HEK293T (cell line): ENCODE measurements at regions not wholly inside any gene's neighbourhood (a gene's known extent, or its start where the extent isn't known, plus 50 kb on each side); places are given as distances from the start of the nearest gene placed in this dataset.

ENCODE experiments used
- CTCF ChIA-PET: fragments of 350-600 bp; formaldehyde crosslinking; extraction: SDS; loops from one replicate; lab custom pipeline; 2021; ENCODE audit warnings: antibody characterized with exemption, inconsistent platforms; lab: Yijun Ruan, JAX
- POLR2A ChIA-PET: fragments of 350-600 bp; formaldehyde crosslinking; extraction: SDS; loops from one replicate; lab custom pipeline; 2020; ENCODE audit warnings: antibody characterized with exemption, inconsistent platforms; lab: Yijun Ruan, JAX
- DNase-seq: peaks from one replicate; pipeline ENCODE4 v3.0.0; 2012; ENCODE audit warnings: mixed read lengths; ENCODE audit errors: extremely low spot score
- ARNT ChIP-seq: fragments of 450-650 bp; IDR thresholded peaks from 2 replicates; pipeline ENCODE4 v1.6.1; 2017; ENCODE audit warnings: mild to moderate bottlenecking
- BHLHE40 ChIP-seq: fragments of 450-650 bp; IDR thresholded peaks from 2 replicates; pipeline ENCODE4 v1.6.1; 2016; ENCODE audit warnings: mild to moderate bottlenecking, moderate library complexity, borderline replicate concordance
- CTBP1 ChIP-seq: fragments of 450-650 bp; IDR thresholded peaks from 2 replicates; pipeline ENCODE4 v1.6.1; 2016; ENCODE audit warnings: borderline replicate concordance
- ELF4 ChIP-seq: fragments of 450-650 bp; IDR thresholded peaks from 2 replicates; pipeline ENCODE4 v1.6.1; 2017; ENCODE audit warnings: antibody characterized with exemption
- FOXA1 ChIP-seq: fragments of 450-650 bp; IDR thresholded peaks from 2 replicates; pipeline ENCODE4 v1.6.1; 2016; ENCODE audit warnings: mild to moderate bottlenecking
- FOXK2 ChIP-seq: fragments of 450-650 bp; IDR thresholded peaks from 2 replicates; pipeline ENCODE4 v1.6.1; 2016; ENCODE audit warnings: mild to moderate bottlenecking
- FOXM1 ChIP-seq: fragments of 450-650 bp; IDR thresholded peaks from 2 replicates; pipeline ENCODE4 v1.6.1; 2017; ENCODE audit warnings: mild to moderate bottlenecking, borderline replicate concordance
- HDGF ChIP-seq: fragments of 450-650 bp; IDR thresholded peaks from 2 replicates; pipeline ENCODE4 v1.6.1; 2017; ENCODE audit warnings: antibody characterized with exemption, borderline replicate concordance
- L3MBTL2 ChIP-seq: fragments of 450-650 bp; conservative IDR thresholded peaks from 2 replicates; pipeline ENCODE4 v1.6.1; 2016; ENCODE audit warnings: mild to moderate bottlenecking
- LEF1 ChIP-seq: fragments of 450-650 bp; IDR thresholded peaks from 2 replicates; pipeline ENCODE4 v1.6.1; 2017; ENCODE audit warnings: mild to moderate bottlenecking, borderline replicate concordance
- NFRKB ChIP-seq: fragments of 450-650 bp; IDR thresholded peaks from 2 replicates; pipeline ENCODE4 v1.6.1; 2016; ENCODE audit warnings: mild to moderate bottlenecking, moderate library complexity
- PKNOX1 ChIP-seq: fragments of 450-650 bp; IDR thresholded peaks from 2 replicates; pipeline ENCODE4 v1.6.1; 2016
- SP1 ChIP-seq: fragments of 450-650 bp; IDR thresholded peaks from 2 replicates; pipeline ENCODE4 v1.6.1; 2017
- SUZ12 ChIP-seq: fragments of 450-650 bp; IDR thresholded peaks from 2 replicates; pipeline ENCODE4 v1.6.1; 2016; ENCODE audit warnings: mild to moderate bottlenecking
- TARDBP ChIP-seq: fragments of 450-650 bp; IDR thresholded peaks from 2 replicates; pipeline ENCODE4 v1.6.1; 2016
- ZNF384 ChIP-seq: fragments of 450-650 bp; IDR thresholded peaks from 2 replicates; pipeline ENCODE4 v1.6.1; 2016

GRCh38 chrX:63869506-63869905, 84.5 kb upstream of the ARHGEF9 start:
- no peak for DNase-seq
- TF ChIP-seq FOXM1 = no peak
- no peak for TF ChIP-seq HDGF
- TF ChIP-seq LEF1 = no peak
- TF ChIP-seq TARDBP = no peak
- TF ChIP-seq SP1 = no peak
- TF ChIP-seq L3MBTL2 = no peak
- no peak for TF ChIP-seq ELF4
- TF ChIP-seq PKNOX1 = no peak
- TF ChIP-seq BHLHE40 = no peak
- no peak for TF ChIP-seq FOXA1
- TF ChIP-seq SUZ12 = no peak
- no peak for TF ChIP-seq CTBP1
- no peak for TF ChIP-seq ZNF384
- CTCF ChIA-PET = no interaction called here
- POLR2A ChIA-PET = no interaction called here

GRCh38 chrX:63855896-63856295, 70.9 kb upstream of the ARHGEF9 start:
- DNase-seq = no peak
- CTCF ChIA-PET = no interaction called here
- POLR2A ChIA-PET = no interaction called here
- no peak for TF ChIP-seq HDGF
- TF ChIP-seq FOXM1 = no peak
- no peak for TF ChIP-seq L3MBTL2
- no peak for TF ChIP-seq FOXA1
- no peak for TF ChIP-seq ARNT
- no peak for TF ChIP-seq ZNF384
- no peak for TF ChIP-seq ELF4
- no peak for TF ChIP-seq TARDBP
- no peak for TF ChIP-seq SUZ12
- no peak for TF ChIP-seq PKNOX1
- no peak for TF ChIP-seq LEF1
- TF ChIP-seq FOXK2 = no peak

- CTCF ChIA-PET = no interaction called here
- POLR2A ChIA-PET = no interaction called here
- TF ChIP-seq TARDBP (no peak), SUZ12 (no peak), BHLHE40 (no peak), FOXK2 (no peak), ELF4 (no peak), ZNF384 (no peak), LEF1 (no peak), FOXA1 (no peak), HDGF (no peak), SP1 (no peak), FOXM1 (no peak), PKNOX1 (no peak), L3MBTL2 (no peak), CTBP1 (no peak), NFRKB (no peak), ARNT (no peak)
- no peak for DNase-seq
Measured at GRCh38 chrX:63835361-63835760, 50.3 kb upstream of the ARHGEF9 start.
